Right cardiac atrium (tissue), 5 donors: ENCODE measurements at regions not wholly inside any gene's neighbourhood (a gene's known extent, or its start where the extent isn't known, plus 50 kb on each side); places are given as distances from the start of the nearest gene placed in this dataset.

ENCODE experiments used
- ATAC-seq, 2 donors: fragments of 200-7000 bp; cut with Tn5 transposase; one replicate each; pipeline versions ENCODE4 v1.8.0 to v1.9.1; 2020; ENCODE audit warnings: moderate library complexity in 2 of 2, mild to moderate bottlenecking in 1 of 2
- DNase-seq, 3 donors: peaks; one replicate each; pipeline ENCODE4 v3.0.0-alpha.2; 2020
- H3K27ac ChIP-seq: one replicate; pipeline ENCODE4 v1.5.1; 2013; ENCODE audit warnings: mild to moderate bottlenecking, low read length, control low read depth, moderate library complexity
- H3K27me3 ChIP-seq: one replicate; pipeline ENCODE4 v1.6.1; 2013; ENCODE audit not compliant: control insufficient read depth, insufficient read depth
- H3K4me1 ChIP-seq: one replicate; pipeline ENCODE4 v1.6.1; 2013; ENCODE audit warnings: low read length; ENCODE audit not compliant: control insufficient read depth, insufficient read depth
- H3K4me3 ChIP-seq: one replicate; pipeline ENCODE4 v1.5.1; 2013; ENCODE audit warnings: low read length, control low read depth
- H3K9me3 ChIP-seq: one replicate; pipeline ENCODE4 v1.6.1; 2013; ENCODE audit warnings: low read length; ENCODE audit not compliant: control insufficient read depth
- WGBS: extraction: QIAGEN DNeasy Blood & Tissue Kit; methylation state at CpG from one replicate; pipeline ENCODE4 v1.1.7; 2013; 5-methylcytosine and 5-hydroxymethylcytosine counted together
- intact Hi-C, 4 donors: fragments of 100-400 bp; cut with DNase I; formaldehyde crosslinking; loops; one replicate each; pipeline versions ENCODE4 v1.11.0 to v1.14.0; 2022 to 2023
- donor health status: healthy with polysubstance abuse.
- donor health status: DM: no; HTN: yes; CAD: no.
- donor health status: DM: no; HTN: no; CAD: no.
- donor health status: DM: no; HTN: yes; CAD: no; lungs with severe emphysema.
- donor health status: DM: yes; HTN: yes; CAD: no.

DNA sequence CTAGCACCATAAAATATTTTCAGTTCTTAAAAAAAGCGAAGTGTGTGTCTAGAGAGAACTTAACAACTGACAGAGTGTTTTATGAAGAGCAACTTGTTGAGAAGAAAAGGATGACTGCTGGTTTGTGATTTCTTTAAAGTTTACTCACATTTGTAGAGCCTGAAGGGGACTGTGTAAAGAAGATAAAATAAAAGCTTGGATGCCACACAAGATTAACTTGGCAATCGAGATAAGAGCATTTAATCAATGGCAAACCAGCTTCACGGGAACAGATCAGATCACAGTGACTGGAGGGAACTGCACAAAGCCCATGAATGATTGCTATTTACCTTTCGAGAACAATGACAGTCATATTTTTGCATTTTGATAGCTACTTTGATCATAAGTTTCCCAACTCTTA, 2013.1 kb upstream of the CDH9 start:
- H3K9me3 ChIP-seq: peaks cover 2% of the 10 kb centered on the region
- intact Hi-C loops: no loop called here

DNA sequence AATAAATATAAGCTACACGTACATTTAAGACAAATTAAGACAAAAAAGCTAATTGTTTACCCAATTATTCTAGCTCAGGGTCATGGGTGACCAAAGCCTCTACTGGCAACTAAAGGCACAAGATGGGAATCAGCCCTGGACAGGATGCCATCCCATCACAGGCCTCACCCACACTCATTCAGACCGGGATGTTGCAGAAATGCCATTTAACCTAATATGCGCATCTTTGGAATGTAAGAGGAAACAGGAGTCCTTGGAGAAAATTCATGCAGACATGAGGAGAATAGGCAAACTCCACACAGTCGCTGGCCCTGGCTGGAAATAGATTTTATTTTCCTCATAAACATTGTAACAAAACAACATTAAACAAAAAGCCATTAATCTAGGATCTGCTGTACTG, 2003.8 kb upstream of the CDH9 start:
- no peaks in the 10 kb centered on the region for H3K9me3 ChIP-seq
- 52% methylated on average over 4 of the region's 4 CpGs for WGBS

More for the DNA sequence above, 2013.1 kb upstream of the CDH9 start:
- Histone ChIP-seq H3K4me3 (no peak overlapping the region), H3K4me1 (no peaks in the 10 kb centered on the region), H3K27me3 (no peaks in the 10 kb centered on the region), H3K27ac (no peak overlapping the region)
- DNase-seq (no peak), ATAC-seq (no peak)
- WGBS: 69% methylated on average over 4 of the region's 4 CpGs

DNA sequence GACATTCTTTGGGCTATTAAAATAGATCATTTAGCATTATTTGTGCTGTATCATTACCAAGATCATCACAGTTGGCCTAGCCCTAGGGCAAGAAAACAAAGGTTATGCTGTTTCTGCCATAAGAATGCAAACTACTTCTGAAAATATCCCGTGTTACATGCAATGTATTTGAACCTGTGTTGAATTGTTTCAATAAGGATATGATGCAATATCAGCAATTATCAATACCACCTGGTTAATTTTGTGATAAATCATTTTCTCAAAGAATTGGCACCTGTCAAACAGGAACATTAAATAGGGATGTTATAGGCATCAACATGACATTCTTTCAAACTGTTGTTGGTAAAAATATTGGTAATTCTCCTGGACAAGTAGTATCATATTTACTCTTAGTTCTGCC, 2002.0 kb upstream of the CDH9 start:
- DNase-seq (no peak), ATAC-seq (no peak)
- no peak overlapping the region for H3K4me3 ChIP-seq
- no peaks in the 10 kb centered on the region for H3K4me1 ChIP-seq
- no peaks in the 10 kb centered on the region for H3K9me3 ChIP-seq
- H3K27ac ChIP-seq: no peak overlapping the region
- 81% methylated on average over 1 of the region's 1 CpG for WGBS
- no peaks in the 10 kb centered on the region for H3K27me3 ChIP-seq
- intact Hi-C loops: no loop called here

More for the DNA sequence above, 2003.8 kb upstream of the CDH9 start:
- intact Hi-C loops: no loop called here
- ATAC-seq (no peak), DNase-seq (no peak)
- Histone ChIP-seq H3K27ac (no peak overlapping the region), H3K4me1 (no peaks in the 10 kb centered on the region), H3K27me3 (no peaks in the 10 kb centered on the region), H3K4me3 (no peak overlapping the region)

DNA sequence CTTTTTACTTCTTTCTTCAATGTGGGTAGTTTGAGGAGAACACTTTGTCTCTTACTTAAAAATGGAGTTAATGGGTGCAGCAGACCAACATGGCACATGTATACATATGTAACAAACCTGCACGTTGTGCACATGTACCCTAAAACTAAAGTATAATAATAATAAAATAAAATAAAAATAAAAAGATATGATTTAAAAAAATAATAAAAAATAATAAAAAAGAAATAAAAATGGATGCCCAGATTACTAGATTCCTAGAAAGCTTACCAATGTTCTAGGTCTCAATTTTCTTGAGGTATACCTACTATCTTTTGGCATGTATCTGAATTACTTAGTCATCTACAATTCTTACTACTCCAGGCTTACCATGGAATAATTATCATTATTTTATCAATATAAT, 2001.6 kb upstream of the CDH9 start:
- intact Hi-C loops: no loop called here
- H3K27me3 ChIP-seq: no peaks in the 10 kb centered on the region
- no peaks in the 10 kb centered on the region for H3K9me3 ChIP-seq
- 57% methylated on average over 1 of the region's 1 CpG for WGBS
- H3K27ac ChIP-seq: no peak overlapping the region
- DNase-seq (no peak), ATAC-seq (no peak)
- H3K4me1 ChIP-seq: no peaks in the 10 kb centered on the region
- no peak overlapping the region for H3K4me3 ChIP-seq

DNA sequence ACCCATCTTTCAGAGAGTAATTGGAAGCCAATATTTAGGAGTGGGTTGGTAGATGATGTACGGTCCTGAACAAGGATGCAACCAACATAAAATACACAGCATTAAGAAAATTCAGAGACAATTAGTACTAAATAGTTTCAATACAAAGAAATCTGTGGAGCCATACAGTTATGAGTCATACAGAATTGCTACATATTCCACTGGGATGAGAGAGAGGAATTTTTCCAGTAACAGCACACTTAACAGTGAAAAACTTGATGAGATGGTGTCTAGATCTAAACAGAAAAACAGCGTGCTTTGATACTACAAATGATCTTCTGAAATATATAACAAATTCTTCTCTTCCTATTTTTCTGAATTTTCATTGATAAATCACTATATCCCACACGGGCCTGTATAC, 1999.3 kb upstream of the CDH9 start:
- intact Hi-C loops: no loop called here
- H3K4me3 ChIP-seq: no peak overlapping the region
- no peak for DNase-seq
- no peaks in the 10 kb centered on the region for H3K4me1 ChIP-seq
- no peak for ATAC-seq
- no peak overlapping the region for H3K27ac ChIP-seq
- no peaks in the 10 kb centered on the region for H3K9me3 ChIP-seq
- no peaks in the 10 kb centered on the region for H3K27me3 ChIP-seq
- 56% methylated on average over 3 of the region's 3 CpGs for WGBS

DNA sequence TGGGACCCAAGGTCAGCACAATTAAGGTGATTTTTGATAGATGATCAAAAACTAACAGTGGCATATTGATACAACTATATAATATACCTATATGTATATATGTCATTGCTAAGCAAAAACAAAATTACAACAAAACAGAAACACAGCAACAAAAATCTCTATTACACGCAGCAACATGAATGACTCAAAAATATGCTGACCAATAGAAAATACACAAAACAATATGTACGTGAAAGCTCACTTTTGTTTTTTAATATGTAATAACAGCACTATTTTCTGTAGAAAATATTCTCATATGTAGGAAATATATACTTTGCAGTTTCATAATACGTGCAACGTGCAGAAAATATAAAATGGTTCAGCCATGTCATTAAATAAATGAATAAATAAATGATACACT, 1985.7 kb upstream of the CDH9 start:
- no peaks in the 10 kb centered on the region for H3K4me1 ChIP-seq
- 88% methylated on average over 4 of the region's 4 CpGs for WGBS
- no peak for ATAC-seq

DNA sequence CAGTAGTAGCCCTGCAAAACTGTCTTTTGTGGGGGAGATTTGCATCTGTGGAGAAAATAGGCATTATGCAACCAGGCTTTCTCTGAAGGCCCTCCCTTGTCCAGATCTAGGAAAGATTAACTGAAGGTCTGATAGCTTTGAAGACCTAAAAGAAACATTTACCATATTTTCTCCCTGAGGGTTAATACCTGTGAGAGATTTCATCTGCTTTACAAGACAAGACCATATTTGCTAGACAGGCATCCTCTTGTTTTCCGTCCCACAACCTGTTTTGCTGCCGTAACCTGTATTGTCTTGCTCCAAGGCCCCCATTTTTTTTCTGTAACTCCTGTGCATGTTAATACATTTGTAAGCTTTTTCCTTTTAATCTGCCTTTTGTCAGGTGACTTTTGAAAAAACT, 1985.2 kb upstream of the CDH9 start:
- H3K4me1 ChIP-seq: no peaks in the 10 kb centered on the region
- DNase-seq: no peak
- WGBS: 72% methylated on average over 2 of the region's 2 CpGs
- ATAC-seq: no peak
- H3K4me3 ChIP-seq: no peak overlapping the region
- intact Hi-C loops: no loop called here
- no peaks in the 10 kb centered on the region for H3K9me3 ChIP-seq
- no peaks in the 10 kb centered on the region for H3K27me3 ChIP-seq
- H3K27ac ChIP-seq: no peak overlapping the region

More for the DNA sequence above, 1985.7 kb upstream of the CDH9 start:
- intact Hi-C loops: no loop called here
- Histone ChIP-seq H3K4me3 (no peak overlapping the region), H3K27ac (no peak overlapping the region), H3K9me3 (no peaks in the 10 kb centered on the region), H3K27me3 (no peaks in the 10 kb centered on the region)
- DNase-seq: no peak

DNA sequence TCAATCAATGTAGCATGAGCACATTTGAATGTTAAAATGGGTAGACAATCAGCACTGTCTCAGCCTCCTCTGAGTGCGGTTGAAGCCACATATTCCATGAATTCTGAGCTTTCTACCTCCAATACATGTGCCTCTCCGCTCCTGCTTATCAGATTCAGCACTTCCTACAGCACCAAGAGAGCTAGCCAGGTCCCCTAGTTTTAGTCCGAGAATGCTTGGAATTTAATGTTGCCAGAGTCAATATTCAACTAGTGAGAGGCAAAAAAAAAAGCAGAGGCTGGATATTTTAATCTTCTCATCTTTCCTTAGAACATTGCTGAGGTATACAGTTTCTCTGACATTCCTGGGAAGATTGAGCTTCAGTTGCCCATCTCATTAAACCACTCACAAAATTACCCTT, 1979.1 kb upstream of the CDH9 start:
- WGBS: 57% methylated on average over 3 of the region's 3 CpGs
- intact Hi-C loops: no loop called here
- H3K4me1 ChIP-seq: no peaks in the 10 kb centered on the region
- peaks cover 6% of the 10 kb centered on the region for H3K9me3 ChIP-seq
- H3K4me3 ChIP-seq: no peak overlapping the region
- DNase-seq (no peak), ATAC-seq (no peak)
- H3K27ac ChIP-seq: no peak overlapping the region
- H3K27me3 ChIP-seq: no peaks in the 10 kb centered on the region

DNA sequence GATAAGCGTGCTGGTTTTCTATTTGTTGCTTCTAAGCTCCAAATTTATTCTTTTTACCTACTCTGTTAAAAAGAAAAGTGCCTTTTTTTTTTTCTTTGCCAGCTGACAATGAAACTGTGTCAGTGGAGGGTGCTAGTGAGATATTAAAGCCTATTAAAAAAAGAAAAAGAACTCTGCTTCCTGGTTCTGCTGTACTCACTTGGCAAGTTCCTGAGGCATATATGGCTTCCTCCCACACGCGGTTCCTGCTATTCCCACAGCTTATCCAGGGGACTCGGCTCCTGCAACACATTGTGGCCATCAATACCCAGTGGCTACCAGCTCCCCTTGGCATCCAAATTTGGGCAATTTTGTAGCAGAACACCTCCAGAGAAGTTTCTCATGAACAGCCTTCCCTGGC, 1977.7 kb upstream of the CDH9 start:
- intact Hi-C loops: no loop called here
- Histone ChIP-seq H3K4me3 (no peak overlapping the region), H3K27ac (no peak overlapping the region), H3K27me3 (no peaks in the 10 kb centered on the region), H3K9me3 (peaks cover 6% of the 10 kb centered on the region), H3K4me1 (no peaks in the 10 kb centered on the region)
- WGBS: 65% methylated on average over 4 of the region's 4 CpGs
- DNase-seq (no peak), ATAC-seq (no peak)

DNA sequence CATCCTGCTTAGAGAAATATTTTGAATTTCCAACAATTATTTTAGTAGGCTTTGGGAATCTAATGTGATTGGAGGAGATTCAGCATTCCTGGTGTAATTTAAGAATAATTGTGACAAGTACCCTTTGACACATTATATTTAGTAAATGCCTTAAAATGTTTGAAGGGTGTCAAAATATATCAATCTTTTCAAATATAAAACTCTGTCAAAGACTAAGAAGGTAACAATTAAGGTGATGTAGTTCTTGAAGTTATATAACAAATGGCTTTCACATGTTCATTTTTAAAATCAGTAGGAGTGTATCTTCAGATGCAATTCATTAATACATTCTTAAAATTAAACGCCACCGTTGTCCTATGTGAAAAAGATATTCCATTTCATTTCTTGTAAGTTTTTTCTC, 1977.1 kb upstream of the CDH9 start:
- Histone ChIP-seq H3K27me3 (no peaks in the 10 kb centered on the region), H3K27ac (no peak overlapping the region), H3K9me3 (peaks cover 6% of the 10 kb centered on the region), H3K4me1 (no peaks in the 10 kb centered on the region), H3K4me3 (no peak overlapping the region)
- ATAC-seq (no peak), DNase-seq (no peak)
- intact Hi-C loops: no loop called here
- WGBS: 91% methylated on average over 2 of the region's 2 CpGs

DNA sequence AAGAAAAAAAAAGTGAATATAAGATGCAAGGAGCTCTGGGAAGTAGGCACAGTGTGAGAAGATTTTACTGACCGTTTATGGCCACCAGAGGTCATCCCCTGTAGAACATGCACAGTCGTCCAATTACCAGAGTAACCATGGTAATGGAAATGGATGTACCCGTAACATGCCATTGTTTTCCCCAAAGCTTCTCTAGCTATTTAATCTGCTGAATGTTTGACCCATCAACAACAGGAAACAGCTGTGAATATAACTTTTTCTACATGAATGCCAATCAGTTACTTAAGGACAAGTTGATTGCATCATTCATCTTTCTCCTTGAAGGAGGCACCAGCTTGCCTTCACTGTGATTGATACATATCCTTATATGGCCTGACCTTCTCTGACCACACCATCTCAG, 1967.0 kb upstream of the CDH9 start:
- no peak overlapping the region for H3K4me3 ChIP-seq
- peaks cover 6% of the 10 kb centered on the region for H3K9me3 ChIP-seq
- intact Hi-C loops: no loop called here
- no peak for DNase-seq
- H3K4me1 ChIP-seq: no peaks in the 10 kb centered on the region
- H3K27me3 ChIP-seq: no peaks in the 10 kb centered on the region
- 30% methylated on average over 3 of the region's 3 CpGs for WGBS
- no peak overlapping the region for H3K27ac ChIP-seq
- no peak for ATAC-seq

DNA sequence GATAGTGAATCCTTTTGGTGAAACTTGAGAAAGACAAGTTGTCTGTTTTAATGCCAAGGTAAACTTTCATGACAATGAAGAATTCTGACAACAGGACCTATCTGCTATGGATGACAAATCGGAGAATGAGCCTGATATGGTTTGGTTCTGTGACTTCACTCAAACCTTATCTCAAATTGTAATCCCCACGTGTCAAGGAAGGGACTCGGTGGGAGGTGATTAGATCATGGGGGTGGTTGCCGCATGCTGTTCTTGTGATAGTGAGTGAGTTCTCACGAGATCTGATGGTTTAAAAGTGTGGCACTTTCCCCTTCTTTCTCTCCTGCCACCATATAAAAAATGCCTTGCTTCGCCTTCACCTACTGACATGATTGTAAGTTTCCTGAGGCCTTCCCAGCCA, 1964.1 kb upstream of the CDH9 start:
- Histone ChIP-seq H3K27me3 (no peaks in the 10 kb centered on the region), H3K4me1 (no peaks in the 10 kb centered on the region), H3K27ac (no peak overlapping the region), H3K4me3 (no peak overlapping the region), H3K9me3 (peaks cover 6% of the 10 kb centered on the region)
- WGBS: 51% methylated on average over 6 of the region's 6 CpGs
- intact Hi-C loops: no loop called here
- ATAC-seq (no peak), DNase-seq (no peak)
